Trophoblast cell (in vitro differentiated cells and primary cell): ENCODE measurements at regions not wholly inside any gene's neighbourhood (a gene's known extent, or its start where the extent isn't known, plus 50 kb on each side); places are given as distances from the start of the nearest gene placed in this dataset.

Experiments used
- DNase-seq, 2 donors: peaks; one replicate each; pipeline ENCODE4 v3.0.0-alpha.2; 2016
- H2AFZ ChIP-seq: 2 replicates; pipeline ENCODE4 v1.6.1; 2013; ENCODE audit warnings: low read length, moderate library complexity, mild to moderate bottlenecking; ENCODE audit not compliant: insufficient read depth, poor library complexity
- H2AK5ac ChIP-seq: 2 replicates; pipeline ENCODE4 v1.6.1; 2013; ENCODE audit warnings: mild to moderate bottlenecking, low read length
- H2BK120ac ChIP-seq: 2 replicates; pipeline ENCODE4 v1.6.1; 2013; ENCODE audit warnings: low read length, mild to moderate bottlenecking, moderate library complexity; ENCODE audit not compliant: insufficient read depth, poor library complexity
- H2BK12ac ChIP-seq: 2 replicates; pipeline ENCODE4 v1.6.1; 2013; ENCODE audit warnings: mild to moderate bottlenecking, low read length, moderate library complexity
- H2BK5ac ChIP-seq: 2 replicates; pipeline ENCODE4 v1.6.1; 2013; ENCODE audit warnings: low read length, low read depth, moderate library complexity, mild to moderate bottlenecking; ENCODE audit not compliant: poor library complexity
- H3K14ac ChIP-seq: 2 replicates; pipeline ENCODE4 v1.6.1; 2013; ENCODE audit warnings: mild to moderate bottlenecking, low read length
- H3K18ac ChIP-seq: 2 replicates; pipeline ENCODE4 v1.6.1; 2013; ENCODE audit warnings: mild to moderate bottlenecking, low read length
- H3K23ac ChIP-seq: 2 replicates; pipeline ENCODE4 v1.6.1; 2013; ENCODE audit warnings: low read length
- H3K27ac ChIP-seq: 2 replicates; pipeline ENCODE4 v1.5.1; 2013; ENCODE audit warnings: low read depth, mild to moderate bottlenecking, inconsistent platforms, low read length, moderate library complexity
- H3K27me3 ChIP-seq: 2 replicates; pipeline ENCODE4 v1.6.1; 2013; ENCODE audit warnings: inconsistent platforms, mild to moderate bottlenecking, low read length, moderate library complexity; ENCODE audit not compliant: insufficient read depth
- H3K36me3 ChIP-seq, 2 experiments: 1 replicate in 1 of 2; 2 replicates in 1 of 2; pipeline ENCODE4 v1.6.1; 2013; ENCODE audit warnings: low read length in 2 of 2, mild to moderate bottlenecking in 2 of 2, moderate library complexity in 1 of 2; ENCODE audit not compliant: insufficient read depth in 2 of 2, control insufficient read depth in 1 of 2
- H3K4ac ChIP-seq: 2 replicates; pipeline ENCODE4 v1.6.1; 2013; ENCODE audit warnings: low read depth, mild to moderate bottlenecking, low read length, moderate library complexity
- H3K4me1 ChIP-seq, 2 experiments: 1 replicate in 1 of 2; 2 replicates in 1 of 2; pipeline ENCODE4 v1.6.1; 2013; ENCODE audit warnings: low read length in 2 of 2, mild to moderate bottlenecking in 2 of 2, moderate library complexity in 1 of 2; ENCODE audit not compliant: insufficient read depth in 2 of 2, control insufficient read depth in 1 of 2
- H3K4me2 ChIP-seq: 2 replicates; pipeline ENCODE4 v1.6.1; 2013; ENCODE audit warnings: inconsistent platforms, mild to moderate bottlenecking, low read length, moderate library complexity
- H3K4me3 ChIP-seq: 2 replicates; pipeline ENCODE4 v1.5.1; 2013; ENCODE audit warnings: mild to moderate bottlenecking, low read depth, low read length, inconsistent platforms
- H3K79me1 ChIP-seq: one replicate; pipeline ENCODE4 v1.6.1; 2013; ENCODE audit warnings: low read length
- H3K79me2 ChIP-seq: 2 replicates; pipeline ENCODE4 v1.6.1; 2013; ENCODE audit warnings: low read length, mild to moderate bottlenecking; ENCODE audit not compliant: control insufficient read depth, insufficient read depth, poor library complexity
- H3K9ac ChIP-seq: 2 replicates; pipeline ENCODE4 v1.6.1; 2013; ENCODE audit warnings: mild to moderate bottlenecking, low read length
- H3K9me3 ChIP-seq: 2 replicates; pipeline ENCODE4 v1.6.1; 2013; ENCODE audit warnings: low read depth, mild to moderate bottlenecking, control low read depth, inconsistent platforms, low read length; ENCODE audit not compliant: insufficient read depth
- H4K12ac ChIP-seq: 2 replicates; pipeline ENCODE4 v1.6.1; 2013; ENCODE audit warnings: low read depth, mild to moderate bottlenecking, low read length, moderate library complexity
- H4K8ac ChIP-seq: 2 replicates; pipeline ENCODE4 v1.6.1; 2013; ENCODE audit warnings: low read depth, mild to moderate bottlenecking, low read length, moderate library complexity
- H4K91ac ChIP-seq: one replicate; pipeline ENCODE4 v1.6.1; 2013; ENCODE audit warnings: low read depth, mild to moderate bottlenecking, low read length, moderate library complexity
- WGBS: extraction: QIAGEN DNeasy Blood & Tissue Kit; methylation state at CpG from one replicate; pipeline ENCODE4 v1.1.7; 2013; ENCODE audit warnings: missing lambda C conversion rate; ENCODE audit not compliant: insufficient read length, insufficient coverage; ENCODE audit errors: extremely low coverage; 5-methylcytosine and 5-hydroxymethylcytosine counted together

DNA sequence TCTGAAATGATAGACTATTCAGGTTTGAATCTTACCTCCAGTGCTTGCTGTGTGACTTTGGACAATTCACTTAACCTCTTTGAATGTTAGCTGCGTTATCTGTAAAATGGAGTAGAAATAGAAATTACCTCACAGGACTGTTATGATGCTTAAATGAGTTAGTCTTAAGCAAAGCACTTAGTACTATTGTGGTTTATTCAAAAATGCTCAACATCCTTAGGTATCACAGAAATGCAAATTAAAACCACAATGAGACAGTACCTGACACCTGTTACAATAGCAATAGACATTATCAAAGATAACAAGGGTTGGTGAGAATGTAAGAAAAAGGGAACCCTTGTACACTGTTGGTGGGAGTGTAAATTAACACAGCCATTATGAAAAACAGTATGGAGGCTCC lies 77.6 kb upstream of the FREM1 start:
- Histone ChIP-seq H2BK12ac (no peak overlapping the region), H3K4me2 (no peak overlapping the region), H2AFZ (no peak overlapping the region), H2BK5ac (no peak overlapping the region), H3K36me3 (no peaks in the 10 kb centered on the region), H3K27ac (no peak overlapping the region), H3K9ac (no peak overlapping the region), H3K9me3 (no peaks in the 10 kb centered on the region), H2AK5ac (no peak overlapping the region), H3K4me1 (peaks cover 0 to 2% of the 10 kb centered on the region in 2 experiments), H2BK120ac (no peak overlapping the region), H4K91ac (no peak overlapping the region), H3K18ac (no peak overlapping the region), H3K79me1 (peaks cover 1% of the 10 kb centered on the region), H3K14ac (no peak overlapping the region), H3K23ac (no peak overlapping the region), H3K4ac (no peak overlapping the region), H3K79me2 (no peaks in the 10 kb centered on the region), H3K4me3 (no peak overlapping the region), H4K8ac (no peak overlapping the region), H3K27me3 (no peaks in the 10 kb centered on the region), H4K12ac (no peak overlapping the region)
- no CpG with 5 or more reads among the region's 1 CpG for WGBS
- no peak for DNase-seq

DNA sequence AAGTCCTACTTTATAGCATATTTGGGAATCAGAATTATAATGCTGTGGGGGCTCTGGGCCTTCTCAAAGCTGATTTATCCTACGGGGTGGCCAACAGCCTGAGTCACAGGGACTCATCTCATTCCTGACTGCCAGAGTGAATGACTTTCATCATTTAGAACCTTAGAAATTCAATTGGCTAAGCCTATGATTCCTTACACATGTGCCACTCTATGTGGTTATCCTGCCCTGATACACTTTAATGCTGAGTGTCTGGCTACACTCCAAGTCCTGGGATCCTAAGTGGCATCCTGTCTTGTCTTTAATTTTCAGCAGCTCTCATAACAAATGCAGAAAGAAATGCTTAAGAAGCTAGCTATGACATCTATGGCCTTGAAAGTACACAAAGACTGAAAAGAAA lies 75.2 kb upstream of the FREM1 start:
- Histone ChIP-seq H4K12ac (no peak overlapping the region), H2BK5ac (no peak overlapping the region), H2BK120ac (no peak overlapping the region), H2BK12ac (no peak overlapping the region), H3K14ac (no peak overlapping the region), H4K91ac (no peak overlapping the region), H3K9me3 (no peaks in the 10 kb centered on the region), H3K27me3 (no peaks in the 10 kb centered on the region), H3K36me3 (no peaks in the 10 kb centered on the region), H2AK5ac (no peak overlapping the region), H3K79me1 (no peaks in the 10 kb centered on the region), H2AFZ (no peak overlapping the region), H3K23ac (no peak overlapping the region), H3K18ac (no peak overlapping the region), H3K4me2 (no peak overlapping the region), H3K79me2 (no peaks in the 10 kb centered on the region), H3K27ac (no peak overlapping the region), H3K4me1 (no peaks in the 10 kb centered on the region), H3K9ac (no peak overlapping the region), H3K4ac (no peak overlapping the region), H4K8ac (no peak overlapping the region), H3K4me3 (no peak overlapping the region)
- WGBS, result no CpG with 5 or more reads among the region's 1 CpG
- no peak for DNase-seq

DNA sequence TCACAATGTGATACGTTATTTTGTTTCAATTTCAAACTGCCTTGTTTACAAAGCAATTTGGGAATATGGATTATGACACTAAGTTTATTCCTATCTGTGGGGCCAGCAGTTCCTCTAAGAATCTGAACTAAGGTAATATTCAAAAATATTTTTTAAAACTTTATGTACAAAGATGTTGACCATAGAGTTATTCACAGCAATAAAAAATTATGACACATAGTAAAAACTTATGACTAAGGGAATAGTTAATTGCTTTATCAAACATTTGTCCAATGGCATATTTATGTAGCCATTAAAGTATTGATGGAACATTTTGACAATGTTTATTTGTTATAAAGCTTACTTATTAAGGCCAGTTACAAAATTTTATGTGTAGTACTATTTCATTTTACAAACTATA lies 73.4 kb upstream of the FREM1 start:
- no peak overlapping the region for H2AFZ ChIP-seq
- no peak overlapping the region for H4K12ac ChIP-seq
- no peak overlapping the region for H4K91ac ChIP-seq

DNA sequence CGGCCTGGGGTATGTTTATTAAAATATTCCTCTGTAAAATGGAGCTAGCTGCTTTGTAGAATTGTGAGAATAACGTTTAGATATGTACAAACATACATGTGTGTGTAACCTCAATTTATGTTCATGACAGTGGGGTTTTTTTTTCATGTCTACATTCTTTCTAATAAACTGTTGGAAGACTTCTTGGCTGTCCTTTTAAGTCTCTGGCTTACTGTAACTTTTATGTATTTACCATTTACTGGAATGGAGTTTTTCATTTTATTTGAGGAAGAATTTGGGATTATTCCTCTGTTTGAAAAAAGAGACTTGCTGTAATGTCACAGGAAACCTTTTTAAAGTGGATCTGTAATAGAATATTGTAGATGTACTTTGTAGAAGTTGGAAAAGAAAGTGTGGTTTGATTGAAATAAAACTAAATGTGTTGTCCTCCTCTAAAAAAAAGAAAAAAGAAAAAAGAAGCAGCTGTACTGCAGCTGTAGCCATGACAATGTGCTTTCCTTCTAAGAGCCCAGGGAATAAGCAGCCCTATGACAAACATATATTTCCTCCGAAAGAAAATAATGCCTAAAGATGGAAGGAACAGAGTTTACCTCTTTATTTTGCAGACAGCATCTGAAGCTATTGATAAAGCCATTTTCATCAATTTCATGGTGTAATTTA lies 71.2 kb upstream of the FREM1 start:
- Histone ChIP-seq H3K4me1 (no peaks in the 10 kb centered on the region), H2BK120ac (no peak overlapping the region), H4K12ac (no peak overlapping the region), H3K79me2 (no peaks in the 10 kb centered on the region), H3K18ac (no peak overlapping the region), H2BK12ac (no peak overlapping the region), H2AK5ac (no peak overlapping the region), H4K8ac (no peak overlapping the region), H3K36me3 (no peaks in the 10 kb centered on the region), H2BK5ac (no peak overlapping the region), H3K27me3 (no peaks in the 10 kb centered on the region), H3K23ac (no peak overlapping the region), H3K4me2 (no peak overlapping the region), H3K27ac (no peak overlapping the region), H3K79me1 (no peaks in the 10 kb centered on the region), H4K91ac (no peak overlapping the region), H2AFZ (no peak overlapping the region), H3K4ac (no peak overlapping the region), H3K4me3 (no peak overlapping the region), H3K14ac (no peak overlapping the region), H3K9ac (no peak overlapping the region), H3K9me3 (no peaks in the 10 kb centered on the region)
- no CpG with 5 or more reads among the region's 3 CpGs for WGBS
- no peak for DNase-seq

More for the DNA sequence above, 73.4 kb upstream of the FREM1 start:
- H3K9ac ChIP-seq, result no peak overlapping the region
- H4K8ac ChIP-seq, result no peak overlapping the region
- H3K23ac ChIP-seq, result no peak overlapping the region
- no peaks in the 10 kb centered on the region for H3K79me2 ChIP-seq
- H3K18ac ChIP-seq, result no peak overlapping the region
- no peaks in the 10 kb centered on the region for H3K36me3 ChIP-seq
- no peak overlapping the region for H2BK12ac ChIP-seq
- H2BK120ac ChIP-seq, result no peak overlapping the region
- no peaks in the 10 kb centered on the region for H3K4me1 ChIP-seq
- no peaks in the 10 kb centered on the region for H3K79me1 ChIP-seq
- H3K4me2 ChIP-seq, result no peak overlapping the region
- H3K14ac ChIP-seq, result no peak overlapping the region
- no peak overlapping the region for H3K27ac ChIP-seq
- H3K4ac ChIP-seq, result no peak overlapping the region
- no peak overlapping the region for H3K4me3 ChIP-seq
- no peaks in the 10 kb centered on the region for H3K27me3 ChIP-seq
- H2AK5ac ChIP-seq, result no peak overlapping the region
- H2BK5ac ChIP-seq, result no peak overlapping the region
- DNase-seq, result no peak
- no peaks in the 10 kb centered on the region for H3K9me3 ChIP-seq
- no CpG with 5 or more reads among the region's 1 CpG for WGBS
